Immature natural killer cell (primary cell): ENCODE measurements at regions not wholly inside any gene's neighbourhood (a gene's known extent, or its start where the extent isn't known, plus 50 kb on each side); places are given as distances from the start of the nearest gene placed in this dataset.
A peak's percentile ranks its signal among the peaks of the same experiment; 100 is the strongest.
"Not testable (repeated sequence)": the region's sequence is repeated elsewhere in the genome, so short reads cannot be mapped to it uniquely, and the experiment has no call there.

ENCODE experiments used
- DNase-seq, 3 donors: peaks; one replicate each; pipeline ENCODE4 v3.0.0; 2022; ENCODE audit warnings: mixed read lengths in 1 of 3
- H3K27ac Mint-ChIP-seq, 6 donors: one replicate each; pipeline ENCODE4 v1.8.0; 2020; ENCODE audit warnings: mixed read lengths in 6 of 6, mild to moderate bottlenecking in 5 of 6, inconsistent platforms in 4 of 6, moderate library complexity in 3 of 6
- H3K27me3 Mint-ChIP-seq, 3 donors: one replicate each; pipeline ENCODE4 v1.8.0; 2020 to 2021; ENCODE audit warnings: low read depth in 3 of 3, mild to moderate bottlenecking in 3 of 3, mixed read lengths in 3 of 3, moderate library complexity in 3 of 3, inconsistent platforms in 1 of 3
- H3K36me3 Mint-ChIP-seq, 3 donors: one replicate each; pipeline ENCODE4 v1.8.0; 2020; ENCODE audit warnings: mixed read lengths in 3 of 3, inconsistent platforms in 2 of 3, mild to moderate bottlenecking in 2 of 3
- H3K4me1 Mint-ChIP-seq, 2 donors: one replicate each; pipeline ENCODE4 v1.8.0; 2020; ENCODE audit warnings: inconsistent platforms in 2 of 2, mild to moderate bottlenecking in 2 of 2, mixed read lengths in 2 of 2, moderate library complexity in 1 of 2
- H3K4me3 Mint-ChIP-seq, 5 donors: one replicate each; pipeline ENCODE4 v1.8.0; 2020; ENCODE audit warnings: mild to moderate bottlenecking in 5 of 5, mixed read lengths in 5 of 5, inconsistent platforms in 3 of 5, moderate library complexity in 3 of 5
- H3K9me3 Mint-ChIP-seq, 6 donors: one replicate each; pipeline ENCODE4 v1.8.0; 2020; ENCODE audit warnings: mild to moderate bottlenecking in 6 of 6, mixed read lengths in 6 of 6, inconsistent platforms in 4 of 6, moderate library complexity in 3 of 6

GRCh38 chr6:158903801-158904200 lies 84.6 kb upstream of the EZR start:
- H3K4me1 Mint-ChIP-seq: no peaks in the 10 kb centered on the region
- no peak overlapping the region for H3K27ac Mint-ChIP-seq
- H3K9me3 Mint-ChIP-seq: peaks cover 16 to 31% (median 24%) of the 10 kb centered on the region in 6 donors
- peaks cover 0 to 10% (median 2%) of the 10 kb centered on the region in 3 donors for H3K27me3 Mint-ChIP-seq
- no peak for DNase-seq
- H3K4me3 Mint-ChIP-seq: no peak overlapping the region
- peaks cover 12 to 22% (median 18%) of the 10 kb centered on the region in 3 donors for H3K36me3 Mint-ChIP-seq

GRCh38 chr6:158900663-158901312 lies 81.6 kb upstream of the EZR start:
- Mint-ChIP-seq H3K4me3 (no peak overlapping the region), H3K27me3 (peaks cover 0 to 9% (median 3%) of the 10 kb centered on the region in 3 donors), H3K9me3 (peaks cover 11 to 23% (median 16%) of the 10 kb centered on the region in 6 donors), H3K4me1 (no peaks in the 10 kb centered on the region), H3K27ac (peak overlapping the region in 1 of 6 donors; percentile 55), H3K36me3 (peaks cover 11 to 15% (median 12%) of the 10 kb centered on the region in 3 donors)
- DNase-seq: no peak

- Mint-ChIP-seq H3K4me1 (no peaks in the 10 kb centered on the region), H3K4me3 (no peak overlapping the region), H3K36me3 (no peaks in the 10 kb centered on the region), H3K27ac (no peak overlapping the region), H3K9me3 (no peaks in the 10 kb centered on the region), H3K27me3 (peaks cover 0 to 7% (median 3%) of the 10 kb centered on the region in 3 donors)
- DNase-seq: no peak
Observed at GRCh38 chr6:158897236-158897635, 78.1 kb upstream of the EZR start.

- Mint-ChIP-seq H3K27ac (no peak overlapping the region), H3K9me3 (no peaks in the 10 kb centered on the region), H3K36me3 (no peaks in the 10 kb centered on the region), H3K4me1 (no peaks in the 10 kb centered on the region), H3K27me3 (peaks cover 0 to 7% (median 3%) of the 10 kb centered on the region in 3 donors), H3K4me3 (no peak overlapping the region)
- DNase-seq: no peak
Observed at GRCh38 chr6:158895661-158896060, 76.5 kb upstream of the EZR start.

GRCh38 chr6:158894193-158894592 lies 75.0 kb upstream of the EZR start:
- H3K9me3 Mint-ChIP-seq: no peaks in the 10 kb centered on the region
- no peak for DNase-seq
- H3K27me3 Mint-ChIP-seq: peaks cover 0 to 4% (median 3%) of the 10 kb centered on the region in 3 donors
- H3K36me3 Mint-ChIP-seq: no peaks in the 10 kb centered on the region
- H3K27ac Mint-ChIP-seq: no peak overlapping the region
- no peak overlapping the region for H3K4me3 Mint-ChIP-seq
- no peaks in the 10 kb centered on the region for H3K4me1 Mint-ChIP-seq

- no peaks in the 10 kb centered on the region for H3K4me1 Mint-ChIP-seq
- no peak for DNase-seq
- H3K36me3 Mint-ChIP-seq: no peaks in the 10 kb centered on the region
- H3K4me3 Mint-ChIP-seq: no peak overlapping the region
- no peaks in the 10 kb centered on the region for H3K9me3 Mint-ChIP-seq
- peaks cover 0 to 7% (median 2%) of the 10 kb centered on the region in 3 donors for H3K27me3 Mint-ChIP-seq
- H3K27ac Mint-ChIP-seq: no peak overlapping the region
Observed at GRCh38 chr6:158892266-158892665, 73.1 kb upstream of the EZR start.

- DNase-seq, H3K9me3 Mint-ChIP-seq, H3K4me1 Mint-ChIP-seq, H3K27ac Mint-ChIP-seq, H3K4me3 Mint-ChIP-seq, H3K27me3 Mint-ChIP-seq, H3K36me3 Mint-ChIP-seq: not testable (repeated sequence)
Observed at GRCh38 chr6:158891560-158891959, 72.4 kb upstream of the EZR start.

- not testable (repeated sequence) for H3K4me3 Mint-ChIP-seq, DNase-seq, H3K4me1 Mint-ChIP-seq, H3K27me3 Mint-ChIP-seq, H3K27ac Mint-ChIP-seq, H3K36me3 Mint-ChIP-seq, H3K9me3 Mint-ChIP-seq
Observed at GRCh38 chr6:158888171-158888570, 69.0 kb upstream of the EZR start.

- not testable (repeated sequence) for H3K4me1 Mint-ChIP-seq, DNase-seq, H3K27ac Mint-ChIP-seq
Observed at GRCh38 chr6:158886346-158886977, 67.3 kb upstream of the EZR start.

GRCh38 chr6:158881884-158882283 lies 62.7 kb upstream of the EZR start:
- not testable (repeated sequence) for H3K4me3 Mint-ChIP-seq, H3K27ac Mint-ChIP-seq, H3K36me3 Mint-ChIP-seq

More at GRCh38 chr6:158886346-158886977, 67.3 kb upstream of the EZR start:
- H3K4me3 Mint-ChIP-seq, H3K27me3 Mint-ChIP-seq, H3K9me3 Mint-ChIP-seq, H3K36me3 Mint-ChIP-seq: not testable (repeated sequence)

GRCh38 chr6:158881276-158881675 lies 62.1 kb upstream of the EZR start:
- H3K36me3 Mint-ChIP-seq, DNase-seq, H3K9me3 Mint-ChIP-seq, H3K27ac Mint-ChIP-seq, H3K27me3 Mint-ChIP-seq, H3K4me1 Mint-ChIP-seq, H3K4me3 Mint-ChIP-seq: not testable (repeated sequence)

More at GRCh38 chr6:158881884-158882283, 62.7 kb upstream of the EZR start:
- H3K9me3 Mint-ChIP-seq, DNase-seq, H3K27me3 Mint-ChIP-seq, H3K4me1 Mint-ChIP-seq: not testable (repeated sequence)

- no peak overlapping the region for H3K4me3 Mint-ChIP-seq
- peaks cover 0 to 6% (median 4%) of the 10 kb centered on the region in 3 donors for H3K27me3 Mint-ChIP-seq
- peaks cover 0 to 9% (median 5%) of the 10 kb centered on the region in 6 donors for H3K9me3 Mint-ChIP-seq
- DNase-seq: no peak
- no peaks in the 10 kb centered on the region for H3K4me1 Mint-ChIP-seq
- peaks cover 4 to 8% (median 5%) of the 10 kb centered on the region in 3 donors for H3K36me3 Mint-ChIP-seq
- peak overlapping the region in 1 of 6 donors; percentile 55 for H3K27ac Mint-ChIP-seq
Observed at GRCh38 chr6:158879180-158879579, 60.0 kb upstream of the EZR start.

- Mint-ChIP-seq H3K36me3 (peaks cover 4 to 8% (median 5%) of the 10 kb centered on the region in 3 donors), H3K27me3 (peaks cover 2 to 6% (median 4%) of the 10 kb centered on the region in 3 donors), H3K9me3 (peaks cover 0 to 9% (median 5%) of the 10 kb centered on the region in 6 donors), H3K27ac (peak overlapping the region in 2 of 6 donors; percentile 21 to 32), H3K4me1 (no peaks in the 10 kb centered on the region), H3K4me3 (no peak overlapping the region)
- no peak for DNase-seq
Observed at GRCh38 chr6:158877716-158878115, 58.5 kb upstream of the EZR start.

- H3K4me3 Mint-ChIP-seq: no peak overlapping the region
- H3K36me3 Mint-ChIP-seq: peaks cover 4 to 8% (median 5%) of the 10 kb centered on the region in 3 donors
- H3K27me3 Mint-ChIP-seq: peaks cover 2 to 6% (median 4%) of the 10 kb centered on the region in 3 donors
- H3K4me1 Mint-ChIP-seq: no peaks in the 10 kb centered on the region
- DNase-seq: no peak
- H3K27ac Mint-ChIP-seq: no peak overlapping the region
- peaks cover 0 to 9% (median 5%) of the 10 kb centered on the region in 6 donors for H3K9me3 Mint-ChIP-seq
Observed at GRCh38 chr6:158876886-158877285, 57.7 kb upstream of the EZR start.
